HK-2 (cell line): ENCODE measurements at regions not wholly inside any gene's neighbourhood (a gene's known extent, or its start where the extent isn't known, plus 50 kb on each side); places are given as distances from the start of the nearest gene placed in this dataset.
"Not testable (repeated sequence)": the region's sequence is repeated elsewhere in the genome, so short reads cannot be mapped to it uniquely, and the experiment has no call there.

Source experiments
- DNase-seq: peaks from one replicate; pipeline ENCODE4 v3.0.0-alpha.2; 2018; ENCODE audit not compliant: unreplicated experiment

GRCh38 chr19:30274987-30275386 lies 97.2 kb upstream of the ZNF536 start:
- no peak for DNase-seq

DNA sequence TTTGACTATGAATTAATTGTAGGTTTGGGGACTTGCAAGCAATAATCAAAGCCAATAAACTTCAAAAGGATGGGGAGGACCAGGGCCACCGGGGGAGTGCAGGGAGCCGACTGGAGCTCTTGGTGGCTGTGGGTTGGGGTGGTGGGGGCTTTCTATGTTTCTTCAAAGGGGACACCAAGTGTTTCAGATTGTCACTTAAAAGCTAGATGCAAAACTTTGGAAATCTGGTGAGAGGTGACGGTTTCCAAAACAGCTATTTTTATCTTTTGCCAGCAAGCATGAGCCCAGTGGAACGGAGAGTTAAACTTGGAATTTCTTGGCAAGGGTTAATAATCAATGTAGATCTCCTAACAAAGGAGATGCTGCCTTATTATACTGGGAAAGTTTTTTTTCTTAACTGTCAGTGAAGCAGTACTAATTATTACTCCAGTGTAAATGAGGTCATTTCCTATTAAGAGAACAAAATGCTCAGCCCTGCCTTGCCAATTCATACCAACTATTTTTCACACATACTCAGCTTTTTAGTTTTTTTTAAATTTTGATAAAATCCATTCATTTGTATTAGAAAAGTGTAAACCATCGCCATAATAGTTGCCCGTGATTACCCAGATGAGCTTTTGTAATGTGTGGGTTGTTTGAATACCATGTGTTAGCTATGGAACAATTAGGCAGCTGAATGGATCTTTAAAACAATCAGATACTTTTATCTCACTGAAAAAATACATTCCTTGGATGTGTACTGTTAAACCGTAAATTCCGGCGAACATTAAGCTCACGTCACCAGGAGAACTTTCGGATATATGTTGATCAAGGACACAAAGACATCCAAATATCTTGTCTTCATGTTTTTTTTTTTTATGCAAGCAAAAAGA lies 95.9 kb upstream of the ZNF536 start:
- no peak for DNase-seq

DNA sequence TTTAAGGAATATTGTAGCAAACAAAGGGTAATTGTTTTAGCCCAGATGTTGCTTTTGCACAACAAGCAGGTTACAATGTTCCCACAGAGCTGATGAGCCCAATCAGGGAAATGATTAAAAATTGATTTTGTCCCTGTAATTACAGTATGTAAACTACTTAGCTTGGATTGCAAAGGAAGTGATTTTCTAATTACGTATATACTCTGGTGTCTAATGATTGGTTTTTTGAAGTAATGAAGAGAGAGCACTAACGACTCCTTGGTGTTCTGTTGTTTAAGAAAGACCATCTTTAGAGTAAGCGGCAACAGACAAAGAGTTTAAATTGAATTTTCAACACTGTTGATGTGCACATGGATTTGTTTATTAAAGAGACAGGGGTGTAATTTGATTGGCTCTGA lies 95.3 kb upstream of the ZNF536 start:
- DNase-seq = no peak

- no peak for DNase-seq
Measured at GRCh38 chr19:30277941-30278881, 94.0 kb upstream of the ZNF536 start.

DNA sequence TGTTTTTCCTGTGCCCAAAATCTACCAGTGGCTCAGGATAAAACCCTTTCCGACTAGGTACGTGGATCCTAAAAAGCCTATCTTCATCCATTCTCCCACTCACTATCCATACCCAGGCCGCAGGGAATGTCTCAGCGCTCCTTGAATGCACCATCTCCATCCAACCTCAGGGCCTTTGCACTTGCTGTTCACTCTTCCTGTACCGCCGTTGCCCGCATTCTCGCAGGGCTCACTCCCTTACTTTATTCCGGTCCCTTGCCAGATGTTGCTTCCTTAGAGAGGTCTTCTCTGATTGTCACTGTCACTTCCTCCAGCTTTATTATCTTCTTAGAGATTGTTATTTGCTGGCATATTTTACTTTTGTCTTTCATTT lies 93.3 kb upstream of the ZNF536 start:
- DNase-seq = no peak

DNA sequence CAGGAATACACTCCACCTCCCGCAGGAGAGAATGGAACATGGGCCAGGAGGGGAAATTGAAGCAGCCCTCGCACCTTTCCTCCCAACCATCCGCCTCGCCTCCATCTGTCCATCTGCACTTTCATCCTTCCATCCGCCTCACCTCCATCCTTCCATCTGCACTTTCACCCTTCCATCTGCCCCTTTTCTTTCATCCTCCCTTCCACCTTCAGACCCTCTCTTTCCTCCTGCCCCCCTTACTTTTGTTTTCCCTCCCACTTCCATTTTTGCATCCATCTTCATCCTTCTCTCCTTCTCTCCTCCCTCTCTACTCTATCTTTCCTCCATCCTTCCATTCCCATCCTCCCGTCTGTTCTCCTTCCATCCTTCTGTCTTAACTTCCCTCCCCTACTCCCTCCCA lies 92.2 kb upstream of the ZNF536 start:
- no peak for DNase-seq

DNA sequence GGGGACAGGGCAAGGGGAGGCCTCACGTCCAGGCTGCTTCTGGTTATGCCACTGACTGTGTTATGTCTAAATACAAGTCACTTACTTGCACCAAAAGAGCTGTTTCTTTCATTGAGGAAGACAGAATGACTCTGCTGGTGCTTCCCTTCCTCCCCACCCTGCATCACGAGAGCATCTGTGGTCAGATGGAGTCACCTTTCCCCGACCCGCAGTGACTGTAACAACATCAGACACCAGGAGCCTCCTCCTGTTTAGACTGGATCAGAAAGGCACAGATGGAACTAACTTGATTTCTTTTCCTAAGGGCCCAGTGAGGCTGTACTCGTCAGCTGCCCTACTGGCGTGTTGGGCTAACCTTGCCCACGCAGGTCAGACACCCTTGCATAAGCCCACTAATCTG lies 90.3 kb upstream of the ZNF536 start:
- no peak for DNase-seq

GRCh38 chr19:30283556-30283955 lies 88.6 kb upstream of the ZNF536 start:
- no peak for DNase-seq

DNA sequence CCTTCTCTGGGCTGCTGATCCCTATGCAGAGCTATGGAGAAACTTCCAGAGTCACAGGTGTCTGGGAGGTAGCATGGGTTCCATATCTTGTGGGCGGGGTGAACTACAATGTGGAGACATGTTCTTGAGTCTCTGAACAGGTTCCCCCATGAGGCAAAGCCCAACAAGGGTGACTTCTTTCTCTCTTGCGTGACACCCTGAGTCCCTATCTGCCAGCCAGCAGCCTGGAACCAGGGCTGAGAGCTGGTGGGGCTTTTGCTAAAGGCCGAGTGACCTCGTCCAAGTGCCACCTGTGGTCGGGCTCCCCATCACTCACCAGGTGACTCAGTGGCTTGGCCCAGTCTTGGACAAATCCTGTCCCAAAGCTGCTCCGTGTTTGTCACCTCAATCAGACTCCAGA lies 88.0 kb upstream of the ZNF536 start:
- no peak for DNase-seq

- DNase-seq = no peak
Measured at GRCh38 chr19:30284885-30285284, 87.3 kb upstream of the ZNF536 start.

- no peak for DNase-seq
Measured at GRCh38 chr19:30286378-30286777, 85.8 kb upstream of the ZNF536 start.

DNA sequence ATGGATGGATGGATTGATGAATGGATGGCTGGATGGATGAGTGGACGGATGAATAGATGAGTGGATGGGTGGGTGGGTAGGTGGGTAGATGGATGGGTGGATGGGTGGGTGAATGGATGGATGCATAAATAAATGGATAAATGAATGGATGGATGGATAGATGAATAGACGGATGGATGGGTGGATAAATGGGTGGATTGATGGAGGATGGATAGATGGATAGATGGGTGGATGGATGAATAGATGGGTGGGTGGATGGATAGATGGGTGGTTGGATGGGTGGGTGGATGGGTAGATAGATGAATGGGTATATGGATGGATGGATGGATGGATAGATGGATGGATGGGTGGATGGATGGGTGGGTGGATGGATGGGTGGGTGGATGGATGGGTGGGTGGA lies 84.9 kb upstream of the ZNF536 start:
- DNase-seq = no peak

DNA sequence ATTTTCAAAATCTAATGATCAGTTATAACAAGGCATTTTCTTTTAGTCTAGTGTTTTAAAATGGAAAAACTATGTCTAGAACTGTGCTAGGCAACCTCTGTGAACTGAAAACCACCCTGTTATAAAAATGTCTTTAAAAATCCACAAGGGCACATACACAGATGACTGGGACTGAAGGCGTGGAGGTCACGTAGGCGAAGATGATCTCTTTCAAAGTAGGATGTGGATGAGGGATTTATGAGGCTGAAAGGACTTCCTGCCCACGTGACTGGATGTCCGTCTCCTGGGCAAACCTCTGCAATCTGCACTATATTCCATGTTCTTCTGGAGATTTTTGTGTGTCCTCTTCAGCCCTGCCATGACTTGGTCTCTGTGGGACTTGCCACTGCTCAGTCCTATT lies 84.2 kb upstream of the ZNF536 start:
- DNase-seq = no peak

DNA sequence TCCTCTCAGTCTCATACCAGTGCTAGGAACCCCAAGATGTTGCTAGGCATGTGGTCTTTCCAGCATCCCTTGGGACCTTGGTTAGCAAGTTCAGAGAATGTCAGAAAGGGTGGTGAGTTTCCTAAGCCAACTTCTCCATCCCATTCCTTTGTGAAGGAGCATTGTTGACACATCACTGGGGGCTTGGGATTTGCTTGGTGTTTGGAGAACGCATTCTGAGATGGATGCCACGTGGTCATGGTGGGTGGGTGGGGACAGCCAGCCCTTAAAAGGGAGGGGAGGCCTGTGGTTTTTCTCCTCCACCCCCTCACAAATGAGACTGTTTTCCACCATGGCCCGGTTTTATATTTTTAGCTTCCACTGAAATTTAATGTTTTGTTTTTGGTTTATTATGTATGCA lies 83.3 kb upstream of the ZNF536 start:
- DNase-seq = no peak

GRCh38 chr19:30289336-30289735 lies 82.8 kb upstream of the ZNF536 start:
- DNase-seq = no peak

DNA sequence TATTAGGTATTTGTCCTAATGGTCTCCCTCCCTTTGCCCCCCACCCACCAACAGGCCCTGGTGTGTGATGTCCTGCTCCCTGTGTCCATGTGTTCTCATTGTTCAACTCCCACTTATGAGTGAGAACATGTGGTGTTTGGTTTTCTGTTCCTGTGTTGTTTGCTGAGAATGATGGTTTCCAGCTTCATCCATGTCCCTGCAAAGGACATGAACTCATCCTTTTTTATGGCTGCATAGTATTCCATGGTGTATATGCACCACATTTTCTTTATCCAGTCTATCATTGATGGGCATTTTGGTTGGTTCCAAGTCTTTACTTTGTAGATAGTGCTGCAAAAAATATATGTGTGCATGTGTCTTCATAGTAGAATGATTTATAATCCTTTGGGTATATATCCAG lies 81.4 kb upstream of the ZNF536 start:
- DNase-seq = not testable (repeated sequence)

GRCh38 chr19:30293051-30293785 lies 79.0 kb upstream of the ZNF536 start:
- no peak for DNase-seq

DNA sequence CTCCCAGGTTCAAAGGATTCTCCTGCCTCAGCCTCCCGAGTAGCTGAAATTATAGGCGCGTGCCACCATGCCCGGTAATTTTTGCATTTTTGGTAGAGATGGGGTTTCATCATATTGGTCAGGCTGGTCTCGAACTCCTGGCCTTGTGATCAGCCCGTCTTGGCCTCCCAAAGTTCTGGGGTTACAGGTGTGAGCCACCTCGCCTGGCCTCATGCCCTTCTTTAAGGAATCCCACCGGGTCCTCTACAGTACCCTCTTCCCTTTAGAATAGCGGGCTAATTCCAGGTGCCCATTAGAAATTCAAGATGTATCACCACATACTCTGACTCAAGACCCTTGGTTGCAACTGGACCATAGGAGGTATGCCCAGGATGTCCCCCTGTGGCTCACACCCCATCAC lies 74.2 kb upstream of the ZNF536 start:
- no peak for DNase-seq

DNA sequence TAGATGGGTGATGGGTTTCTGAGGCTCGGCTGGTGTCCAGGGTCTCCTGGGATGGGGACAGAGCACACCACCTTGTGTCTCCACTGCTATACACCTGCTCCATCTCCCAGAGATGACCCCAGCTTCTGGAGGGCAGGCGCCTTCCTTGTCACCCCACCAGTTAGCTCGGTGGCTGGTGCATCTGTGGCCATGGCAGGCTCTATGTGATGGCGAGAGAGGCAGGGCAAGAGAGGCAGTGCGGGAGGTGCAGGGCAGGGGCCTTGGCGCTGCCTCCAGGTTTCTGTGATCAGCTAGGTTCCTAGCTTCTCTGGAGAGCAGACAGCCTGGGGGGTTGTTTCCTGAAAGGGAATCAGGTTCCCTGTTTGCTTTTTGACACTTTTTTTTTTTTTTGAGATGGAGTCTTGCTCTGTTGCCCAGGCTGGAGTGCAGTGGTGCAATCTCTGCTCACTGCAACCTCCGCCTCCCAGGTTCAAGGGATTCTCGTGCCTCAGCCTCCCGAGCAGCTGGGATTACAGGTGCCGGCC lies 69.0 kb upstream of the ZNF536 start:
- no peak for DNase-seq

GRCh38 chr19:30304540-30304939 lies 67.6 kb upstream of the ZNF536 start:
- DNase-seq = no peak

DNA sequence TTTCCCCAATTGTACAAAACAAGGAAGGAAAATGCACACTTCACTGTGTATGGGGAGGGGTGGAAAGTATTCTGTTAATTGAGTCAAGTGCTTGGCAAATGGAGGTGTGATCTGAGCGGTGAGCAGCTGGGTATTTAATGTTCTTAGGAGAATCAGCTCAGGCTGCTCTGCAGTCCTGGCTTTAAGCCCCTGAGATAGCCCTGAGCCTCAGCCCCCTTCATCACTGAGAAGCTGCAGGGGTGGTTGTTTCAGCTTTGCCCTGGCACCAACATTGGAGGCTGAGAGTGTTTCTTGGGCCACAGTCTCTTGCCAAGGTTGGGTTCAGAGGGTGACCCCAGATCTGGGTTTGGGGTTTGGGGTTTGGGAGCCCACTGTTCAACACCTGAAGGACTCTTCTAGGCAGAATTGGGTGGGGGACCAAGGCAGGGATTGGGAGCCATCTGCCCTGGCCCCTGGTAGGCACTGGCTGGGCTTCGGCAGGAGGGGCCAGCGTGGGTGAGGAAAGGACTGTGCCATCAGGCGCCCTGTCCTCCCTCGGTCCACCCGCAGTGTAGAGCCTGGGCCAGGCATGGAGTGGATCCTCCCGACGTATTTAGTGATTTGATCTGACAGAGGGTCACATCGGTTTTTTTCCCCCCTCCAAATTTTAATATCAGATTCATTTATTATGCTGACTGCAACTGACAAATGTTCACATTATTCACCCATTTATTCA lies 66.7 kb upstream of the ZNF536 start:
- no peak for DNase-seq
